ENCODE measurements at regions not wholly inside any gene's neighbourhood (a gene's known extent, or its start where the extent isn't known, plus 50 kb on each side); places are given as distances from the start of the nearest gene placed in this dataset.

DNA sequence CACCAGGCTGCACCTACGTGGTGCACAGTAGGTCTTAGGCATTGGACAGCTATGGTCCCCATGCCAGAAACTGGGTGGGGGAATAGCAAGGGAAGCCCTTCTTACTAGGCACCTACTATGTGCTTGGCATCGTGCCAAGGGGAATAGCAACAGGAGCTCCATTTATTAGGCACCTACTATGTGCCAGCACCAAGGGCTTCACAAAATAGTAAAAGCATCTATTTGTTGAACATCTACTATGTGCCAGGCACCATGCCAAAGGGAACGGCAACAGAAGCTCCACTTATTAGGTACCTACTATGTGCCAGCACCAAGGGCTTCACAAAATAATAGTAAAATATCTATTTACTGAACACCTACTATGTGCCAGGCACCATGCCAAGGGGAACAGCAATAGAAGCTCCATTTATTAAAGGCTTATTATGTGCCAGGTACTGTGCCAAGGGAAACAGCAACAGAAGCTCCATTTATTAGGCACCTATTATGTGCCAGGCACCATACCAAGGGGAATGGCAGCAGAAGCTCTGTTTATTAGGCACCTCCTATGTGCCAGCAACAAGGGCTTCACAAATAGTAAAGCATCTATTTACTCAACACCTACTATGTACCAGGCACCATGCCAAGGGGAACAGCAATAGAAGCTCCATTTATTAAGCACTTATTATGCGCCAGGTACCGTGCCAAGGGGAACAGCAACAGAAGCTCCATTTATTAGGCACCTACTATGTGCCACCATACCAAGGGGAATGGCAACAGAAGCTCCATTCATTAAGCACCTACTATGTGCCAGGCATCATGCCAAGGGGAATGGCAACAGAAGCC, 108.5 kb downstream of the PTPRS start:
- H3K27ac ChIP-seq: no peak overlapping the region
- TF ChIP-seq, protein P1, sequence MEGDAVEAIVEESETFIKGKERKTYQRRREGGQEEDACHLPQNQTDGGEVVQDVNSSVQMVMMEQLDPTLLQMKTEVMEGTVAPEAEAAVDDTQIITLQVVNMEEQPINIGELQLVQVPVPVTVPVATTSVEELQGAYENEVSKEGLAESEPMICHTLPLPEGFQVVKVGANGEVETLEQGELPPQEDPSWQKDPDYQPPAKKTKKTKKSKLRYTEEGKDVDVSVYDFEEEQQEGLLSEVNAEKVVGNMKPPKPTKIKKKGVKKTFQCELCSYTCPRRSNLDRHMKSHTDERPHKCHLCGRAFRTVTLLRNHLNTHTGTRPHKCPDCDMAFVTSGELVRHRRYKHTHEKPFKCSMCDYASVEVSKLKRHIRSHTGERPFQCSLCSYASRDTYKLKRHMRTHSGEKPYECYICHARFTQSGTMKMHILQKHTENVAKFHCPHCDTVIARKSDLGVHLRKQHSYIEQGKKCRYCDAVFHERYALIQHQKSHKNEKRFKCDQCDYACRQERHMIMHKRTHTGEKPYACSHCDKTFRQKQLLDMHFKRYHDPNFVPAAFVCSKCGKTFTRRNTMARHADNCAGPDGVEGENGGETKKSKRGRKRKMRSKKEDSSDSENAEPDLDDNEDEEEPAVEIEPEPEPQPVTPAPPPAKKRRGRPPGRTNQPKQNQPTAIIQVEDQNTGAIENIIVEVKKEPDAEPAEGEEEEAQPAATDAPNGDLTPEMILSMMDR (conservative IDR thresholded peaks at IDR 0.05): no peak

DNA sequence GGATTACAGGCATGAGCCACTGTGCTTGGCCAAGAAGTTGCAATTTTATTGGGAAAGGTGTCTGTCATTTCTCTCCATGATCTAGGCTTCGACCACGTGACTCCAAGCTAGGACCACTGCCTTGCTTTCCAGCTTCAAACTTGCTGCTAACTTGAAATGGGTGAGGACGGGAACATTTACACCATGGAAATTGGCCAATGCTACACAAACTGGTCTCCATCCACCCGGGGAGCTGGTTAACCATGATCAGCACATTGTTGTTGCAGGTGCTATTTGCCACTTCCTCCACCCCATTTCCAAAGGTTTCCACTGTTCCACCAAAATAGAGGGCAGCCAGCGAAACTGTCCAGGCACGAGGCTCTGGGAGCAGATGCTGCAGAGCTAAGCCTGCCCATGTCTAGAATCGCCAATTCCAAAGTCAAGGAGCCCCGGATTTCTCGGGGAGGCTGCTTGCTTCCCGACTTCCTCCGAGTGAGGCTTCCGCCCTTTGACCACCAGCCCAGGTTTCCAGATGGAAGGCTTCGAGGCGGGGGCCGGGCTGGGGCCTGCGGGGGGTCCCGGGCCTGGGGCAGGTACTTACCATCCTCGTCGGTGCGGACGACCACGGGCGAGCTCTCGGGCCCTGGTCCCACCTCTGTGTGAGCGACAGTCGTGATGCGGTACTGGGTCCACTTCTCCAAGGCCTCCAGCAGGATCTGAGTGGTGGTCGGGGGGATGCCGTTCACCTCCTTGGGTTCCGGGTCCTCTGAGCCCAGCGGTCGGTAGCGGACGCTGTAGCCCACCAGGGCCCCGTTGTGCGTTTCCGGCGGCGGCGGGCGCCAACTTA, 109.7 kb downstream of the PTPRS start:
- TF ChIP-seq, protein P1 (conservative IDR thresholded peaks at IDR 0.05): no peak
- H3K27ac ChIP-seq: no peak overlapping the region

DNA sequence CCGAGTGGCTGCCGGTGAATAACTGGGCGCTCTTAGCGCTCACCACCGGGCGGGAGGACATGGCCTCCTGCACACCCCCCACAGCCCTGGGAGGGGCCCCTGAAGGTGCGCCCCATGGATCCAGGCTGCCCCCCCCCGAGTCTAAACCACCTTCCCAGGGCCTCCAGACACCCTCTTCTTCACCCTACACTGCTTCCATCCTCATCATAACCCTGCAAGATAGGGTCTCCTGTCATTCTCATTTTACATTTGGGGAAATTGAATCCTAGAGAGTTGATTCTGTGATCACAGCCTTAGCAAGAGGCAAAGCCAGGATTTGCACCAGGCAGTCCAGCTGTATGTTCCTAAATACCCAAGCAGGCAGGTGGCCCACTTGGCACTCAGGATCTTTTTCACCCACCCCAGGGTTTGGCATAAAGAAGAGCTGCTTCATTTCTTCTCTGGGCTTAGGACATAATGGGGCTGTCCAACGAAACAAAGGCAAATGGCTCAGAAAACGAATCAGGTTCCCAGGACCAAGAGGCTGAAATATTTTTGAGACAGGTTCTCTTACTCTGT, 110.8 kb downstream of the PTPRS start:
- peak overlapping the region; percentile 42; the same call in 1 of the 2 replicates for H3K27ac ChIP-seq
- TF ChIP-seq, protein P1 (conservative IDR thresholded peaks at IDR 0.05): no peak

DNA sequence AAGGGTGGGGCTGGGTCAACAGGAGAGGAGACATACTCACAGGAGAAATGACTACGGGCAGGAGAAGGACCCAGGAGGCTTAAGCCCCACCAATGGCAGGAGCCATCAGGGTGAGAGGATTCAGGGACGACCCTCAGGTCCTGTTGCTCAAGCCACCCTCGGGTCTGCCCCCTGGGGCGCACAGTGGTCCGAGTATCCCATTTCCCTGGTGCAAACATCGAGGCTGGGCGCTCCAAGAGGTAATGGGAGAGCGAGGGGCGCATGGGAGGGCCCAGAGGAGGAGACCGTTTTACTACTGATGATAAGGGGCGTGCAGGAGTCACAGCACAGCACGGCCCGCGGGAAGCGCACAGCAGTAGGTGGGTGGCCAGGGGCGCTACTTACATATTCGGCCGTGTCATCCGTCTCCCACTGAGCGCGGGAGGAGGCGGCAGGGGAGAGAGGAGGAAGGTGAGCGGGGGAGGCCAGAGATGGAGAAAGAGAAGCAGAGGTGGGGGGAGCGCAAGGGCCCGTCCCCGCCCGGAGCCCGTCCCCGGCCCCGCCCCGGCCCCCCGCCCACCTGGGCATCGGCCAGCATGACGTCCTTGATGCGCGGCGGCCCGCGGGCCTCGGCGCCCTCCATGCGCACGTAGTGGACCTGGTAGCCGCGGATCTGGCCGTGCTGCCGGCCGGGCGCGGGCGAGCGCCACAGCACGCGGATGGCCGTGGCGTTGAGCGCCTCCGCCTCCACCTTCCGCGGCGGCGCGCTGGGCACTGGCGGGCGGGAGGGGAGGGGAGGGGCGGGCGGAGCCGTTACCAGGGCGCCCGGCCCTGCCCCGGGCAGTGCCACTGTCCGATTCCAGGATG, 111.5 kb downstream of the PTPRS start:
- TF ChIP-seq, protein P1 (conservative IDR thresholded peaks at IDR 0.05): no peak
- H3K27ac ChIP-seq: peak overlapping the region; percentile 42; the same call in 1 of the 2 replicates

DNA sequence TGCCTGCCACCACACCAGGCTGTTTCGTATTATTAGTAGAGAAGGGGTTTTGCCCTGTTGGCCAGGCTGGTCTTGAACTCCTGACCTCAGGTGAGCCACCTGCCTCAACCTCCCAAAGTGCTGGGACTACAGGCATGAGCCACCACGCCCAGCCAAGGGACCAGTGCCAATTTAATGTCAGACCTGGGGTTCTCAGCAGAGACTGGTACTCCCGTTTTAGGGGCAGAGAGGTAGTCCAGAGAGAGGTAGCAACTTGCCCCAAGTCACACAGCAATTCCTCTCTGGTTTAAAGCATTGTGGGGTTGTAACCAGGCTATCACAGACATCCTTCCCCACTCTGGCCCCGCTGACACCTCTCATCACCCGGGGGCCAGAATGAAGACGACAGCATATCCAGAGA, 112.1 kb downstream of the PTPRS start:
- no peak overlapping the region for H3K27ac ChIP-seq
- TF ChIP-seq, protein P1 (conservative IDR thresholded peaks at IDR 0.05): no peak

DNA sequence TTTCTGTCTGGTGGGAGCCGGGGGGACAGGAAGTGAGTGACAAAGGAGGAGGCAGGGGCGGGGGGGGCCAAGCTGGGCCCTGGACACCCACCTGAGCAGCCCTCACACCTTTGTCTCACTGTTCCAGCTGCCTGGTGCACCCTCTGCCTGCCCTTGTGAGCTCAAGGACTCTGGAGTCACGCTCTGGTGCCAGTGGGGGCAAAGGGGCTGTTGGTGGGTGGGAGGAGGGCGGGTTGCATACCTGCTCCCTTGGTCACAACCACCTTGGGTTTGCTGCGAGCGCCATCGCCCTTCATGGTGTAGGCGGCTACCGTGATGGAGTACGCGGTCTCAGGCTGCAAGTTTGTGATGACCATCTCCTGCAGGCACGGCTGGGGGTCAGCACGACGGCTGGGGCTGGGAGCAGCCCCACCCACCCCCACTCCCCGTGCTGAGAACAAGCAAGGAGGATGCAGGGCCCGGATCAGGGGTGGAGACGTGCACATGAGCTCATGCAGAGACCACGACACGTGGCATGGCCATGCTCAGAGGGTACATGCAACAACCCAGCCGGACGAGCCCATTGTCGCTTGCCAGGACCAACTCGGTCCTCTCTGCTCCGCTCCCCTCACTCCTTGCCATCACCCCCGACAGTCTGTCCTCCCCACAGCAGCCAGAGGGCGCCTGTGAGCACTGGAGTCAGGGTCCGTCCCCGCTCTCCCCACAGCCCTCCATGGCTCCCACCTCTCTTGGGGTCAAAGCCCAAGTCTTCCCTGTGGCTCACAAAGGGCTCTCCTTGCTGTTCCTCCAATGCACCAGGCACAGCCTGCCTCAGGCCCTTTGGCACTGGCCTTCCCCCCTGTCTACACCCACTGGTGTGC, 114.9 kb downstream of the PTPRS start:
- TF ChIP-seq, protein P1 (conservative IDR thresholded peaks at IDR 0.05): peak; percentile 65
- no peak overlapping the region for H3K27ac ChIP-seq

Data from VCaP (cell line).